HG02943 (cell line): ENCODE measurements at regions not wholly inside any gene's neighbourhood (a gene's known extent, or its start where the extent isn't known, plus 50 kb on each side); places are given as distances from the start of the nearest gene placed in this dataset.

Source experiments
- ATAC-seq: cut with Tn5 transposase; IDR thresholded peaks from one replicate; pipeline ENCODE4 v1.9.1; 2021; ENCODE audit warnings: mild to moderate bottlenecking, low read depth, moderate library complexity; ENCODE audit not compliant: unreplicated experiment

- no peak for ATAC-seq
Measured at GRCh38 chrX:7307720-7308119, 159.8 kb upstream of the PUDP start.

GRCh38 chrX:7294483-7294882 lies 146.5 kb upstream of the PUDP start:
- no peak for ATAC-seq

- no peak for ATAC-seq
Measured at GRCh38 chrX:7286168-7286837, 138.3 kb upstream of the PUDP start.

GRCh38 chrX:7285765-7286164 lies 137.8 kb upstream of the PUDP start:
- ATAC-seq: no peak

GRCh38 chrX:7283741-7284140 lies 135.8 kb upstream of the PUDP start:
- no peak for ATAC-seq

GRCh38 chrX:7280520-7280919 lies 132.6 kb upstream of the PUDP start:
- ATAC-seq: no peak

- no peak for ATAC-seq
Measured at GRCh38 chrX:7272346-7272745, 124.4 kb upstream of the PUDP start.

- no peak for ATAC-seq
Measured at GRCh38 chrX:7270933-7271332, 123.0 kb upstream of the PUDP start.

GRCh38 chrX:7269991-7270390 lies 122.0 kb upstream of the PUDP start:
- ATAC-seq: no peak

- ATAC-seq: no peak
Measured at GRCh38 chrX:7269589-7269988, 121.6 kb upstream of the PUDP start.

GRCh38 chrX:7266288-7266687 lies 118.3 kb upstream of the PUDP start:
- ATAC-seq: no peak

GRCh38 chrX:7264399-7264798 lies 116.4 kb upstream of the PUDP start:
- ATAC-seq: no peak

GRCh38 chrX:7263961-7264360 lies 116.0 kb upstream of the PUDP start:
- ATAC-seq: no peak

- no peak for ATAC-seq
Measured at GRCh38 chrX:7263330-7263729, 115.4 kb upstream of the PUDP start.

GRCh38 chrX:7262551-7262950 lies 114.6 kb upstream of the PUDP start:
- ATAC-seq: no peak

- ATAC-seq: peak; percentile 84
Measured at GRCh38 chrX:7261672-7262332, 113.8 kb upstream of the PUDP start.

- no peak for ATAC-seq
Measured at GRCh38 chrX:7254144-7254543, 106.2 kb upstream of the PUDP start.

- no peak for ATAC-seq
Measured at GRCh38 chrX:7253565-7253964, 105.6 kb upstream of the PUDP start.

GRCh38 chrX:7252013-7252610 lies 104.2 kb upstream of the PUDP start:
- no peak for ATAC-seq

- ATAC-seq: no peak
Measured at GRCh38 chrX:7247346-7247745, 99.4 kb upstream of the PUDP start.

- ATAC-seq: no peak
Measured at GRCh38 chrX:7244405-7244804, 96.5 kb upstream of the PUDP start.

GRCh38 chrX:7242613-7243012 lies 94.7 kb upstream of the PUDP start:
- peak; percentile 93 for ATAC-seq
